ENCODE measurements at regions not wholly inside any gene's neighbourhood (a gene's known extent, or its start where the extent isn't known, plus 50 kb on each side); places are given as distances from the start of the nearest gene placed in this dataset.

- no peak overlapping the region for H3K4ac ChIP-seq (ENCODE audit: low read length)
- H2BK15ac ChIP-seq (ENCODE audit: low read length), result no peak overlapping the region
- H2BK120ac ChIP-seq (ENCODE audit: low read depth, low read length), result no peak overlapping the region
- no CpG with 5 or more reads among the region's 8 CpGs for WGBS, 2 donors (ENCODE audit: extremely low coverage in 2 of 2, insufficient read length in 2 of 2, insufficient replicate concordance in 1 of 2)
- H3K14ac ChIP-seq (ENCODE audit: low read length), result no peak overlapping the region
- H3K4me2 ChIP-seq (ENCODE audit: insufficient read depth, low read length, poor library complexity, severe bottlenecking), result no peak overlapping the region
- H3K4me1 ChIP-seq (ENCODE audit: control insufficient read depth in 2 of 2, insufficient read depth in 1 of 2, low read depth in 1 of 2, low read length in 2 of 2), result no peaks in the 10 kb centered on the region
- no peaks in the 10 kb centered on the region for H3K79me1 ChIP-seq (ENCODE audit: low read depth, low read length)
- H2AFZ ChIP-seq (ENCODE audit: low read length), result no peak overlapping the region
- no peak overlapping the region for H3K9ac ChIP-seq (ENCODE audit: low read depth, low read length, poor library complexity)
- no peaks in the 10 kb centered on the region for H3K36me3 ChIP-seq (replicated peaks in 1 of 2; ENCODE audit: control insufficient read depth in 2 of 2, insufficient read depth in 2 of 2, low read length in 2 of 2)
- no peak overlapping the region for H2BK12ac ChIP-seq (ENCODE audit: low read length)
- H2BK5ac ChIP-seq (ENCODE audit: low read length), result no peak overlapping the region
- no peak overlapping the region for H3K23ac ChIP-seq (ENCODE audit: low read depth, low read length, poor library complexity)
- no peak for DNase-seq (ENCODE audit: low spot score)
- H3K18ac ChIP-seq (ENCODE audit: low read length), result no peak overlapping the region
- no peak overlapping the region for H2AK5ac ChIP-seq (ENCODE audit: low read depth, low read length)
- H3K4me3 ChIP-seq (ENCODE audit: low read length in 2 of 2), result no peak overlapping the region
- no peak overlapping the region for H4K91ac ChIP-seq (ENCODE audit: low read depth, low read length, poor library complexity)
- H4K8ac ChIP-seq (ENCODE audit: low read depth, low read length), result no peak overlapping the region
- H3K9me3 ChIP-seq (replicated peaks in 1 of 2; ENCODE audit: control insufficient read depth in 2 of 2, insufficient read depth in 1 of 2, low read depth in 1 of 2, low read length in 2 of 2), result no peaks in the 10 kb centered on the region
- H3K27ac ChIP-seq (replicated peaks; ENCODE audit: low read length), result no peak overlapping the region
- no peaks in the 10 kb centered on the region for H3K27me3 ChIP-seq (ENCODE audit: control insufficient read depth in 3 of 3, insufficient read depth in 3 of 3, low read depth in 1 of 3, low read length in 3 of 3)
These were observed 61.3 kb downstream of the ZNF22 start for GRCh38 chr10:45061982-45062381.

- no peaks in the 10 kb centered on the region for H3K36me3 ChIP-seq (replicated peaks in 1 of 2; ENCODE audit: control insufficient read depth in 2 of 2, insufficient read depth in 2 of 2, low read length in 2 of 2)
- no peaks in the 10 kb centered on the region for H3K4me1 ChIP-seq (ENCODE audit: control insufficient read depth in 2 of 2, insufficient read depth in 1 of 2, low read depth in 1 of 2, low read length in 2 of 2)
- H2BK12ac ChIP-seq (ENCODE audit: low read length), result no peak overlapping the region
- DNase-seq (ENCODE audit: low spot score), result no peak
- H3K18ac ChIP-seq (ENCODE audit: low read length), result no peak overlapping the region
- H3K9me3 ChIP-seq (replicated peaks in 1 of 2; ENCODE audit: control insufficient read depth in 2 of 2, insufficient read depth in 1 of 2, low read depth in 1 of 2, low read length in 2 of 2), result no peaks in the 10 kb centered on the region
- H3K27me3 ChIP-seq (ENCODE audit: control insufficient read depth in 3 of 3, insufficient read depth in 3 of 3, low read depth in 1 of 3, low read length in 3 of 3), result no peaks in the 10 kb centered on the region
- H3K27ac ChIP-seq (replicated peaks; ENCODE audit: low read length), result no peak overlapping the region
- H2AK5ac ChIP-seq (ENCODE audit: low read depth, low read length), result no peak overlapping the region
- no peaks in the 10 kb centered on the region for H3K79me1 ChIP-seq (ENCODE audit: low read depth, low read length)
- no peak overlapping the region for H3K4me2 ChIP-seq (ENCODE audit: insufficient read depth, low read length, poor library complexity, severe bottlenecking)
- H3K9ac ChIP-seq (ENCODE audit: low read depth, low read length, poor library complexity), result no peak overlapping the region
- WGBS, 2 donors (ENCODE audit: extremely low coverage in 2 of 2, insufficient read length in 2 of 2, insufficient replicate concordance in 1 of 2), result no CpG with 5 or more reads among the region's 8 CpGs
- H2BK120ac ChIP-seq (ENCODE audit: low read depth, low read length), result no peak overlapping the region
- no peak overlapping the region for H4K91ac ChIP-seq (ENCODE audit: low read depth, low read length, poor library complexity)
- H2AFZ ChIP-seq (ENCODE audit: low read length), result no peak overlapping the region
- H3K4ac ChIP-seq (ENCODE audit: low read length), result no peak overlapping the region
- H3K23ac ChIP-seq (ENCODE audit: low read depth, low read length, poor library complexity), result no peak overlapping the region
- no peak overlapping the region for H4K8ac ChIP-seq (ENCODE audit: low read depth, low read length)
- H2BK15ac ChIP-seq (ENCODE audit: low read length), result no peak overlapping the region
- no peak overlapping the region for H3K14ac ChIP-seq (ENCODE audit: low read length)
- H2BK5ac ChIP-seq (ENCODE audit: low read length), result no peak overlapping the region
- no peak overlapping the region for H3K4me3 ChIP-seq (ENCODE audit: low read length in 2 of 2)
These were observed 63.0 kb downstream of the ZNF22 start for GRCh38 chr10:45063591-45064231.

GRCh38 chr10:45064998-45065397 is 64.3 kb downstream of the ZNF22 start:
- no peak overlapping the region for H3K4ac ChIP-seq (ENCODE audit: low read length)
- H2BK12ac ChIP-seq (ENCODE audit: low read length), result no peak overlapping the region
- no peaks in the 10 kb centered on the region for H3K9me3 ChIP-seq (replicated peaks in 1 of 2; ENCODE audit: control insufficient read depth in 2 of 2, insufficient read depth in 1 of 2, low read depth in 1 of 2, low read length in 2 of 2)
- no peak overlapping the region for H2BK120ac ChIP-seq (ENCODE audit: low read depth, low read length)
- H3K4me2 ChIP-seq (ENCODE audit: insufficient read depth, low read length, poor library complexity, severe bottlenecking), result no peak overlapping the region
- H4K8ac ChIP-seq (ENCODE audit: low read depth, low read length), result no peak overlapping the region
- no peak overlapping the region for H2BK5ac ChIP-seq (ENCODE audit: low read length)
- H2BK15ac ChIP-seq (ENCODE audit: low read length), result no peak overlapping the region
- WGBS, 2 donors (ENCODE audit: extremely low coverage in 2 of 2, insufficient read length in 2 of 2, insufficient replicate concordance in 1 of 2), result no CpG with 5 or more reads among the region's 3 CpGs
- no peak overlapping the region for H3K23ac ChIP-seq (ENCODE audit: low read depth, low read length, poor library complexity)
- H3K79me1 ChIP-seq (ENCODE audit: low read depth, low read length), result no peaks in the 10 kb centered on the region
- no peak for DNase-seq (ENCODE audit: low spot score)
- no peak overlapping the region for H3K4me3 ChIP-seq (ENCODE audit: low read length in 2 of 2)
- no peaks in the 10 kb centered on the region for H3K27me3 ChIP-seq (ENCODE audit: control insufficient read depth in 3 of 3, insufficient read depth in 3 of 3, low read depth in 1 of 3, low read length in 3 of 3)
- H3K4me1 ChIP-seq (ENCODE audit: control insufficient read depth in 2 of 2, insufficient read depth in 1 of 2, low read depth in 1 of 2, low read length in 2 of 2), result no peaks in the 10 kb centered on the region
- H2AFZ ChIP-seq (ENCODE audit: low read length), result no peak overlapping the region
- no peak overlapping the region for H2AK5ac ChIP-seq (ENCODE audit: low read depth, low read length)
- no peaks in the 10 kb centered on the region for H3K36me3 ChIP-seq (replicated peaks in 1 of 2; ENCODE audit: control insufficient read depth in 2 of 2, insufficient read depth in 2 of 2, low read length in 2 of 2)
- no peak overlapping the region for H3K27ac ChIP-seq (replicated peaks; ENCODE audit: low read length)
- no peak overlapping the region for H3K9ac ChIP-seq (ENCODE audit: low read depth, low read length, poor library complexity)
- no peak overlapping the region for H4K91ac ChIP-seq (ENCODE audit: low read depth, low read length, poor library complexity)
- H3K18ac ChIP-seq (ENCODE audit: low read length), result no peak overlapping the region
- no peak overlapping the region for H3K14ac ChIP-seq (ENCODE audit: low read length)

- Histone ChIP-seq H3K23ac (ENCODE audit: low read depth, low read length, poor library complexity) (no peak overlapping the region), H3K9me3 (replicated peaks in 1 of 2; ENCODE audit: control insufficient read depth in 2 of 2, insufficient read depth in 1 of 2, low read depth in 1 of 2, low read length in 2 of 2) (peaks cover 0 to 5% of the 10 kb centered on the region in 2 donors), H3K4ac (ENCODE audit: low read length) (no peak overlapping the region), H2BK15ac (ENCODE audit: low read length) (no peak overlapping the region), H2BK120ac (ENCODE audit: low read depth, low read length) (no peak overlapping the region), H3K79me1 (ENCODE audit: low read depth, low read length) (no peaks in the 10 kb centered on the region), H3K27ac (replicated peaks; ENCODE audit: low read length) (no peak overlapping the region), H2AK5ac (ENCODE audit: low read depth, low read length) (no peak overlapping the region), H3K9ac (ENCODE audit: low read depth, low read length, poor library complexity) (no peak overlapping the region), H3K14ac (ENCODE audit: low read length) (no peak overlapping the region), H3K27me3 (ENCODE audit: control insufficient read depth in 3 of 3, insufficient read depth in 3 of 3, low read depth in 1 of 3, low read length in 3 of 3) (no peaks in the 10 kb centered on the region), H3K18ac (ENCODE audit: low read length) (no peak overlapping the region), H3K4me1 (ENCODE audit: control insufficient read depth in 2 of 2, insufficient read depth in 1 of 2, low read depth in 1 of 2, low read length in 2 of 2) (peaks cover 2 to 6% of the 10 kb centered on the region in 2 donors), H3K4me3 (ENCODE audit: low read length in 2 of 2) (peak overlapping the region in 1 of 2 donors; percentile 54), H3K36me3 (replicated peaks in 1 of 2; ENCODE audit: control insufficient read depth in 2 of 2, insufficient read depth in 2 of 2, low read length in 2 of 2) (no peaks in the 10 kb centered on the region), H2BK5ac (ENCODE audit: low read length) (no peak overlapping the region), H4K91ac (ENCODE audit: low read depth, low read length, poor library complexity) (no peak overlapping the region), H2AFZ (ENCODE audit: low read length) (no peak overlapping the region), H2BK12ac (ENCODE audit: low read length) (no peak overlapping the region), H3K4me2 (ENCODE audit: insufficient read depth, low read length, poor library complexity, severe bottlenecking) (no peak overlapping the region), H4K8ac (ENCODE audit: low read depth, low read length) (no peak overlapping the region)
- no CpG with 5 or more reads among the region's 14 CpGs for WGBS, 2 donors (ENCODE audit: extremely low coverage in 2 of 2, insufficient read length in 2 of 2, insufficient replicate concordance in 1 of 2)
- DNase-seq (ENCODE audit: low spot score), result no peak
These were observed 70.5 kb downstream of the ZNF22 start for GRCh38 chr10:45071043-45071813.

All from neuronal stem cell (in vitro differentiated cells).